HEK293T (cell line): ENCODE measurements at regions not wholly inside any gene's neighbourhood (a gene's known extent, or its start where the extent isn't known, plus 50 kb on each side); places are given as distances from the start of the nearest gene placed in this dataset.

Experiments
- ARNT ChIP-seq: fragments of 450-650 bp; IDR thresholded peaks from 2 replicates; pipeline ENCODE4 v1.6.1; 2017; ENCODE audit warnings: mild to moderate bottlenecking
- BHLHE40 ChIP-seq: fragments of 450-650 bp; IDR thresholded peaks from 2 replicates; pipeline ENCODE4 v1.6.1; 2016; ENCODE audit warnings: mild to moderate bottlenecking, moderate library complexity, borderline replicate concordance
- ELF4 ChIP-seq: fragments of 450-650 bp; IDR thresholded peaks from 2 replicates; pipeline ENCODE4 v1.6.1; 2017; ENCODE audit warnings: antibody characterized with exemption
- FOXA1 ChIP-seq: fragments of 450-650 bp; IDR thresholded peaks from 2 replicates; pipeline ENCODE4 v1.6.1; 2016; ENCODE audit warnings: mild to moderate bottlenecking
- FOXK2 ChIP-seq: fragments of 450-650 bp; IDR thresholded peaks from 2 replicates; pipeline ENCODE4 v1.6.1; 2016; ENCODE audit warnings: mild to moderate bottlenecking
- FOXM1 ChIP-seq: fragments of 450-650 bp; IDR thresholded peaks from 2 replicates; pipeline ENCODE4 v1.6.1; 2017; ENCODE audit warnings: mild to moderate bottlenecking, borderline replicate concordance
- HDGF ChIP-seq: fragments of 450-650 bp; IDR thresholded peaks from 2 replicates; pipeline ENCODE4 v1.6.1; 2017; ENCODE audit warnings: antibody characterized with exemption, borderline replicate concordance
- L3MBTL2 ChIP-seq: fragments of 450-650 bp; conservative IDR thresholded peaks from 2 replicates; pipeline ENCODE4 v1.6.1; 2016; ENCODE audit warnings: mild to moderate bottlenecking
- NFRKB ChIP-seq: fragments of 450-650 bp; IDR thresholded peaks from 2 replicates; pipeline ENCODE4 v1.6.1; 2016; ENCODE audit warnings: mild to moderate bottlenecking, moderate library complexity
- SP1 ChIP-seq: fragments of 450-650 bp; IDR thresholded peaks from 2 replicates; pipeline ENCODE4 v1.6.1; 2017
- SUZ12 ChIP-seq: fragments of 450-650 bp; IDR thresholded peaks from 2 replicates; pipeline ENCODE4 v1.6.1; 2016; ENCODE audit warnings: mild to moderate bottlenecking
- TARDBP ChIP-seq: fragments of 450-650 bp; IDR thresholded peaks from 2 replicates; pipeline ENCODE4 v1.6.1; 2016
- ZNF384 ChIP-seq: fragments of 450-650 bp; IDR thresholded peaks from 2 replicates; pipeline ENCODE4 v1.6.1; 2016

DNA sequence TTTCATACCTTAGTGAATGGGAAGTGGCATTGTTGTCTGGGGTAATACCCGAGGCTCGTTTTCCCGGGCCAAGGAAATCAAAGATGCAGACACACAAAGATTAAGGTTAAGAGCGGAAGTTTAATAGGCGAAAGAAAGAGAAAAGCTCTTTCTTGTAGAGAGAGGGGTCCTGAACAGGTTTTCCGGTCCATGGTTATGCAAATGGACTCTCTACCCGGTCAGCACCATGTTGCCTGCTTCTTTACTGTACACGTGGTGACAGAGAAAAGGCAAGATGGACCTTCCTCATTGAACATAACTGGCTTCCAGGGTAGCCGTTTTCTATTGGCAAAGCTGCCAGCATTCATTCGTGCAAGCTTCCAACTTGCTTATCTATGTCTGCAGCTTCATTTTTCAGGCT lies 2063.5 kb downstream of the SUCLG1 start:
- no peak for TF ChIP-seq ELF4
- no peak for TF ChIP-seq NFRKB
- no peak for TF ChIP-seq FOXK2
- no peak for TF ChIP-seq SP1
- TF ChIP-seq ARNT, result no peak
- no peak for TF ChIP-seq L3MBTL2
- TF ChIP-seq BHLHE40, result no peak
- no peak for TF ChIP-seq FOXA1
- no peak for TF ChIP-seq HDGF
- no peak for TF ChIP-seq FOXM1
- no peak for TF ChIP-seq TARDBP
- no peak for TF ChIP-seq ZNF384
- no peak for TF ChIP-seq SUZ12
